GM18511 (cell line): ENCODE measurements at regions not wholly inside any gene's neighbourhood (a gene's known extent, or its start where the extent isn't known, plus 50 kb on each side); places are given as distances from the start of the nearest gene placed in this dataset.

Source experiments
- ATAC-seq: cut with Tn5 transposase; IDR thresholded peaks from one replicate; pipeline ENCODE4 v1.9.1; 2021; ENCODE audit warnings: mild to moderate bottlenecking, moderate library complexity; ENCODE audit not compliant: unreplicated experiment

GRCh38 chr11:29783506-29783905 lies 233.3 kb downstream of the KCNA4 start:
- no peak for ATAC-seq

- ATAC-seq, result no peak
Measured at GRCh38 chr11:29782447-29782846, 234.4 kb downstream of the KCNA4 start.

GRCh38 chr11:29781268-29781667 lies 235.6 kb downstream of the KCNA4 start:
- ATAC-seq, result no peak

GRCh38 chr11:29780756-29781155 lies 236.1 kb downstream of the KCNA4 start:
- ATAC-seq, result no peak

- ATAC-seq, result no peak
Measured at GRCh38 chr11:29773656-29774264, 243.1 kb downstream of the KCNA4 start.

- no peak for ATAC-seq
Measured at GRCh38 chr11:29756871-29757270, 260.0 kb downstream of the KCNA4 start.

- no peak for ATAC-seq
Measured at GRCh38 chr11:29755474-29755873, 261.4 kb downstream of the KCNA4 start.

- ATAC-seq, result no peak
Measured at GRCh38 chr11:29751618-29752017, 265.2 kb downstream of the KCNA4 start.

GRCh38 chr11:29750392-29750791 lies 266.4 kb downstream of the KCNA4 start:
- no peak for ATAC-seq

GRCh38 chr11:29734287-29734686 lies 282.5 kb downstream of the KCNA4 start:
- ATAC-seq, result no peak

- no peak for ATAC-seq
Measured at GRCh38 chr11:29713831-29714320, 303.0 kb downstream of the KCNA4 start.

GRCh38 chr11:29712616-29713015 lies 304.2 kb downstream of the KCNA4 start:
- no peak for ATAC-seq

- ATAC-seq, result no peak
Measured at GRCh38 chr11:29707924-29708323, 308.9 kb downstream of the KCNA4 start.

GRCh38 chr11:29685361-29685760 lies 331.5 kb downstream of the KCNA4 start:
- no peak for ATAC-seq

- ATAC-seq, result no peak
Measured at GRCh38 chr11:29682856-29683255, 334.0 kb downstream of the KCNA4 start.

- peak; percentile 75 for ATAC-seq
Measured at GRCh38 chr11:29679996-29680395, 336.8 kb downstream of the KCNA4 start.

- ATAC-seq, result no peak
Measured at GRCh38 chr11:29676993-29677392, 339.8 kb downstream of the KCNA4 start.

- no peak for ATAC-seq
Measured at GRCh38 chr11:29669310-29669709, 347.5 kb downstream of the KCNA4 start.

GRCh38 chr11:29657709-29658108 lies 359.1 kb downstream of the KCNA4 start:
- no peak for ATAC-seq

- ATAC-seq, result no peak
Measured at GRCh38 chr11:29656597-29656996, 360.2 kb downstream of the KCNA4 start.

- no peak for ATAC-seq
Measured at GRCh38 chr11:29645373-29645772, 371.5 kb downstream of the KCNA4 start.

- no peak for ATAC-seq
Measured at GRCh38 chr11:29641201-29641600, 375.6 kb downstream of the KCNA4 start.

GRCh38 chr11:29634744-29635143 lies 382.1 kb downstream of the KCNA4 start:
- ATAC-seq, result no peak
